HG02678 (cell line): ENCODE measurements at regions not wholly inside any gene's neighbourhood (a gene's known extent, or its start where the extent isn't known, plus 50 kb on each side); places are given as distances from the start of the nearest gene placed in this dataset.
"Not testable (repeated sequence)": the region's sequence is repeated elsewhere in the genome, so short reads cannot be mapped to it uniquely, and the experiment has no call there.

ENCODE experiments used
- ATAC-seq: cut with Tn5 transposase; IDR thresholded peaks from one replicate; pipeline ENCODE4 v1.9.1; 2021; ENCODE audit warnings: mild to moderate bottlenecking, moderate library complexity; ENCODE audit not compliant: unreplicated experiment

DNA sequence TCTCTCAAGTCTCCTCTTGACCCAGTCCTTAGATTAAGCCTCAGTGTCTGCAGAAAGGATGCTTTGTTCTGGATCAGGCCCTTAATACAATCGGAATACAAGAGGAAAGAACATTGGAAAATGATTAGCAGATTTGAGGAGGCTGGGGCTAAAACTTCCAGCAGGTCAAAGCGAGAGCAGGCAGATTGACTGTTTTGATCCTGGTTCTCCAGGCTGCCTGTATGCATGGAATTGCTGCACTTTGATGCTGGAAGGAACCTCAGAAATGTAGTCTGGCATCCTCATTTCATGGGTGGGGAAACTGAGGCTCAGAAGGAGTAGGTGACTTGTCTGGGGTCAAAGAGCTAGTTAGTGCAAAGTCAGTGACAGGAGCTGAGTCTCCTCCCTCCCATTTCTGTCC, 202.8 kb downstream of the EMX2 start:
- no peak for ATAC-seq

DNA sequence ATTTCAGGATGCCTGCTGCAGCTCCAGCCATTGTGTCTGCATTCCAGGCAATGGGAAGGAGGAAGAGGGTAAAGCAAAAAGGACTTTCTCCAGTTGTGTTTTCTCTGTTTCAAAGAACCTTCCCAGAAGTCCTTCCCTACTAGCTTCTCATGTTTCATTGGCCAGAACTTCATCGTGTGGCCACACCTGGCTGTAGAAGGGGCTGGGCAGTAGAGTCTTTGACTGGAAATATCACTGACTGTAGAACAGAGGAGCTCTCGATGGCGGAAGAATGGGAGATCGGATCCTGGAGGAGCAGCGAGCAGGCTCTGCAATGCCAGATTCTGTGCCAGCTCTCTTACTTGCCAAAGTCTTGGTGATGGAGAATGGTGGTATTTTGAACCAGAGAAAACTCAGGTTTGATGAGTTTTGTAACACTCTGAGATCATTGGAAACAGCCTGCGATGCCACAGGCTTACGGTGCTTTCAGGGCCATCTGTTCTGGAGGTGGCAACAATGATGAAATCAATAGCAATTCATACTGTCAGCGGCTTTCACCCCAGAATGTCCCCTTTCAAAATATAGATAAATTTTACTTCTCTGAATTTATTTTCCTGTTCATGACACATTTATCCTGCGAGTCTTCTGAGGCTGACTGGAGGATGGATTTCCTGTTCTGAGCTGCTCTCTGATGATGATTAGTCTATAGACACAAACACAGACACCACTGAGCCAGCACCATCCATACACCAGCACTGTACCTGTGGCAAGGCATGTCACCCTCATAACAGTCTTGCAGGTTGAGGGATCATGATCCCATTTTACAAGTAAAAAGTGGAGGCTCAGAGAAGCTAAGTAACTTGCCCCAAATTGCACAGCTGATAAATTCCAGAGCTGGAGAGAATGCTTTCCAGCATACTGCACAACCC, 204.2 kb downstream of the EMX2 start:
- ATAC-seq: no peak

DNA sequence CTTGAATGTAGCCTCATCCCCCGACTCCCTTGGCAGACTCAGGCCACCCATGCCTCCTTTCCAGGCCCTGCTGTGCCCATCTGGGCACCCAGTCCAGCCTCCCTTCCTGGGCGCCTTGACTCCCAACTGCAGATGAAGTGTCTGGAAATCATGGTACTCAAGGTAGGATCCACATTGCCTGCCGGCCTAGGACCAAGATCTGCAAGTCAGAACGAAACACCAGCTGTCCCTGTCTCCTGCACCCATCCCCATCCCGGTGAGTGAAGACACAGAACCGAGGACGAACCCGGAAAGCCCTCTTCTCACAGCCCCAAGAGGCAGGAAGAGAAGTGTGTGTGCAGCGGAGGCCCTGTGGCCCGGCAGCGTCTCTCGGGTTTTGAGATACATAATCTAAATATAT, 205.1 kb downstream of the EMX2 start:
- no peak for ATAC-seq

DNA sequence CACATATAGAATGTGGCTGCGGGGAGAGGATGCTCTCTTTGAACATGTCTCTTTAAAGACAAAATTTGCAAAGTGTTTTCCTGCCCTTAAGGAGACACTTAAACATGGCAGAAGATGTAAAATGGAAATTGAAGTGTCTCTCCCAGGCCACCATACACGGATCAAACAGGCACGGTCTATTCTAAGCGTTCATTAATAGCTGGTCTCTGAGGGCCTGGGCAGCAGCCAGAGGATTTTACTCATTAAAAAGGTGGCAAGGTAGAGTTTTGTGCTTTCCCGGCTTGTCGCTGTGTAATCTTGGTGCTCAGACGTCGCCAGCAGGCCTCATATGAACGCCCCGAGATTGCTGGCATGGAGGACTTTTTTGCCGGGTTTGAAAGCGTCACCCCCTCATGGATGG, 205.5 kb downstream of the EMX2 start:
- no peak for ATAC-seq

DNA sequence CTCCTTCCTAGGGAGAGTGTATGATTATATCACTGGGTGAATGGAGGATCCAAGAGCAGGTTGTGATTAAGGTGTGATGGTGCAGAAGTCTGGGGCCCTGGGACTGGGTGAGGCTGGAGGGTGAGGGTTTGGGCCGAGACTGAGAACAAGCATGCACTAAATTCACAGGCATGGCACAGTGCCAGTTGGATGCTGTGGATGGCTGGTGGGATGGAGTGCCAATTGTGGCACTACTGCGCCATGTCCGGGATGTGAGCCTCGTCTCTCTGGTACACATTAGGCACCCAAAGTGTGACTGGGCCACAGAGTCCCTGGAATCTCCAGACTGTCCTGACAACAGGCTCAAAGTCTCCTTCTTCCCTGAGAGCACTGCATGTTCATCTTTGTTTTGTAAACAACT, 208.1 kb downstream of the EMX2 start:
- no peak for ATAC-seq

DNA sequence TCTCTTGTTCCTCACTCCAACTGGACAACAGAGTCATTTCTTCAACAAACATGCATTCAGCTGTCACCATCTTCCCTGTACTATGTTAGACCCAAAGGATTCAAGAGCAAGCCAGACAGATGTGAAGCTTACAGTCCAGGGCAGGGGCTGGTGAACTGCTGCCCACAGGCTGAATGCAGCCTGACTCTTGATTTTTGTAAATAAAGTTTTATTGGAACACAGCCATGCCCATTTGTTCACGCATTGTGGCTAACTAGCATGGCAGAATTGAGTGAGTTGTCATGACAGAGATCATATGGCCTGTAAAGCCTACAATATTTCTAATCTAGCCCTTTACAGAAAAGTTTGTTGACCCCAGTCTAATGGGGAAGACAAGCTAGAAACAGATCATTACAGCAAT, 208.7 kb downstream of the EMX2 start:
- no peak for ATAC-seq

DNA sequence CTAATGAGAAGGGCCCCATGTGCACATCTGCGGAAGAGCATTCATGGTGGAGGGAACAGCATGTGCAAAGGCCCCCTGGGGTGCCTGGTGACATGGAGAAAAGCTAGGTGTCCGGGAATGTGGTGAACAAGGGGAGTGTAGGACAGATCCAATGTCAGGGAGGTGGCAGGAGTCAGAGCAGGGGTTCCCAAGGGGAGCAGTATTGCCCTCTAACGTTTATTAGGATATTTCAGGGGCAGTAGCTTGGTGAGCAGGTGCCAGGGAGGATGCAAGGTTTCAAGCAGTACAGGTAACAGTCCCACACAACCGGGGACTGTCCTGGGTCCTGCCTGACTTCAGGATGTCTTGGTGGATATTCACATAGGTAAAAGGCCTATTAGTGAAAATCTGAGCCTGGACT, 209.6 kb downstream of the EMX2 start:
- ATAC-seq: no peak

- no peak for ATAC-seq
Measured at GRCh38 chr10:117754770-117755658, 212.5 kb downstream of the EMX2 start.

DNA sequence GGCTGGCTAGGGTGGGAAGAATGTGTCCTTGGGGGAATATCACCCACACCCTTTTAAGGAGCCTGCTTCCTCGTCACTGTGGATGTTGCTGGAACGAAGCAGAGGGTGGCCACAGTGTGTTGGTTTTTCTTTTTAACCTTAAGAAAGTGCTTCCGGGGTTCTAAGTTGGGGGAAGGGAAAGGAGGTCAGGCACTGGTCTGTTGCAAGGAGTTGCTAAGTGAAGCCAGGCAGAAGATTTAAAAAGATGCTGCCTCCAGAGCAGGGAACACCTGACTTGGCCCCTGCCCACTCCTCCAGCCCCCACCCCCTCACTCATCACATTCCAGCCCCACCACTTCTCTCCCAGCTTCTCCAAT, 213.1 kb downstream of the EMX2 start:
- ATAC-seq: no peak

- no peak for ATAC-seq
Measured at GRCh38 chr10:117757086-117757720, 214.7 kb downstream of the EMX2 start.

GRCh38 chr10:117759266-117759665, 216.7 kb downstream of the EMX2 start:
- ATAC-seq: no peak

GRCh38 chr10:117761695-117762094, 219.1 kb downstream of the EMX2 start:
- no peak for ATAC-seq

DNA sequence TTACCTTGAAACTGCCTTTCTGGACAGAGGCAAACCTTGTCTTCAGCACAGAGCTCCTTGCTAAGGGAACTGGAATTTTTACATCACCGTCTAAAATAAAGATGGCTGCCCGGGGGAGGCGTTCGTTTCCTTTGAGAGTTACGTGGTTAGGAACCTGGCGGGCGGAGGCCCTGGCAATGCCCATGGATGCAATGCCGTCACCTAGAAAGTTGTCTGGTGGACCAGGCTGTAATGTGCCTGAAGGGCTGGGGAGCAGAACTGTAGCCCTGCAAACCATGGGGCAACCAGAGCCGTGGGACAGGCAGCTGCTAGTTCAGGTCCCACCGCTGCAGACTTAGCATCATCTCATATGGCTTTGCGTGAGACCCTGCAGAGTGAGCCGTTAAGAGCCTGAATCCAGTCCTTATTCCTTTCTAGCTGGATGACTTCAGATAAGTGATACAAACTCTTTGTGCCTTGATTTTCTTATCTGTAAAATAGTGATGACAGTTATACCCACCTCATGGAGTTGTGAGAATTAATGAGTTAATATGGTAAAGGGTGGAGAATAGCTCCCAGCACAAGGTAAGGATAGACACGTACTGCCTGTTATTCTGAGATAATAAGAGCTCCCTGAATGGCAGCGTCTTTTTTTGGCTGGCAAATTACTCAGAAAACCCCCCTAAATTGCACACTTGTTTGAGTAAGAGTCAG, 219.7 kb downstream of the EMX2 start:
- ATAC-seq: no peak

DNA sequence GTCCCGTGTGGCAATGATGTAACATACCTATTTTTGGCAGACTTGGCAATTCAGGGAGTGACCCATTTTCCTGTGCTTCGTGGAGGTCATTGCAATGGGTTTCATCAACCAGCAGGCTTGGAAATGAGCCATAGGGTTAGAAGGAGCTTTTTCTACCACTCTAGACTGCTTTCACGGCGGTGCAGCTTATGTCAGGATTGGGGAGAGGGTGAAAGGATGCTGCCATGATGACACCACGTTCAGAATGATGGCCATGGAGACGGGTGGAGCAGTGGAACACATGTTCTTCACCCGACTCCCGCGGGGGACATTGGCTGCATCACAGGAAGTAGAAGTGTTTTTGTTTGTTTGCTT, 220.2 kb downstream of the EMX2 start:
- ATAC-seq: no peak

DNA sequence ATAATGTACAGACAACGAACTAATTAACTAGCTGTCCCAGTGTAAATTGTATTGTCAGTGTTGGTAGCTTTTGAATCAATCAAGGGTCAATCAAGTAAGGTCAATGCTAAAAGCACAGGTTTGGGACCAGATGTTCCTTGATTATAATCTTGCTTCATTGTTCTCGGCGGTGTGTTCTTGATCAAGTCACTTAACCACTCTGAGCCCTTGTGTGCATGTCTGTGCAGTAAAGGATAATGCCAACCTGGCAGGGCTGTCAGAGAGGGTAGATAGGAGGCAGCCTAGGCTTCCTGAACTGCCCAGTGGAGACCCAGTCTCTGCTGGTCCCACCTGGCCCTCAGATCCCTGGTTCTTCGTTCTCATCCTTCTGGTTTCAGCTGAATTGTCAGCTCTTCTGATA, 221.0 kb downstream of the EMX2 start:
- ATAC-seq: no peak

GRCh38 chr10:117768333-117769042, 225.9 kb downstream of the EMX2 start:
- no peak for ATAC-seq

- ATAC-seq: no peak
Measured at GRCh38 chr10:117775526-117775925, 233.0 kb downstream of the EMX2 start.

DNA sequence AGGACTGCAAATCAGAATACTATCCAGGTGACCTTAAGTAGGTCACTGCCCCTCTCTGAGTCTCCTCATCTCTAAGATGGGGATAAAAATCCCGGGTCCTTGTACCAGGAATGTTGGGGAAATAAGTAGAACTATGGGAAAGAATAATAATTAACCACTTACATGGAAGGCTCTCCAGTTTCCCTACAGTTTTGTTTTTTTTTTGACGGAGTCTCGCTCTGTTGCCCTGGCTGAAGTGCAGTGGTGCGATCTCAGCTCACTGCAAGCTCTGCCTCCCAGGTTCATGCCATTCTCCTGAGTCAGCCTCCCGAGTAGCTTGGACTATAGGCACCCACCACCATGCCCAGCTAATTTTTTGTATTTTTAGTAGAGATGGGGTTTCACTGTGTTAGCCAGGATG, 234.7 kb downstream of the EMX2 start:
- ATAC-seq: not testable (repeated sequence)

- no peak for ATAC-seq
Measured at GRCh38 chr10:117778241-117778640, 235.7 kb downstream of the EMX2 start.

GRCh38 chr10:117780411-117780810, 237.9 kb downstream of the EMX2 start:
- no peak for ATAC-seq
